Caco-2 (cell line): ENCODE measurements at regions not wholly inside any gene's neighbourhood (a gene's known extent, or its start where the extent isn't known, plus 50 kb on each side); places are given as distances from the start of the nearest gene placed in this dataset.

ENCODE experiments used
- BruUV-seq: library from RNA; stranded (reverse); fragments of 400-500 nt; replicated peaks from 2 replicates; lab custom pipeline; 2021; lab: Mats Ljungman, UMichigan
- CTCF ChIA-PET: fragments of 300-600 bp; sonication (Branson Sonifier 250); formaldehyde crosslinking; loops from one replicate; lab custom pipeline; 2022; ENCODE audit warnings: antibody characterized with exemption; lab: Charles Lee
- POLR2A ChIA-PET: fragments of 300-600 bp; sonication (Branson Sonifier 250); formaldehyde crosslinking; loops from one replicate; lab custom pipeline; 2022; ENCODE audit warnings: antibody characterized with exemption; lab: Charles Lee
- DNase-seq, 2 experiments: peaks; one replicate each; pipeline versions ENCODE4 v3.0.0 to v3.0.0-alpha.2; 2020 to 2022
- H3K27me3 ChIP-seq: replicated peaks from 2 replicates; pipeline ENCODE4 v1.6.0; 2011; ENCODE audit warnings: low read length; ENCODE audit not compliant: control insufficient read depth, insufficient read depth
- H3K36me3 ChIP-seq: 2 replicates; pipeline ENCODE4 v1.5.1; 2011; ENCODE audit warnings: low read length; ENCODE audit not compliant: control insufficient read depth, insufficient read depth
- H3K4me1 ChIP-seq: fragments of 250-450 bp; sonication (Bioruptor Pico); 2 replicates; pipeline ENCODE4 v1.5.1; 2020; ENCODE audit warnings: mild to moderate bottlenecking
- H3K4me3 ChIP-seq: 2 replicates; pipeline ENCODE4 v1.5.1; 2011; ENCODE audit warnings: low read depth, mild to moderate bottlenecking, control low read depth, low read length
- H3K9me3 ChIP-seq: fragments of 250-450 bp; sonication (Bioruptor Pico); 2 replicates; pipeline ENCODE4 v1.5.1; 2020; ENCODE audit warnings: mild to moderate bottlenecking, moderate library complexity
- H3K27ac Mint-ChIP-seq: one replicate; pipeline ENCODE4 v1.8.0; 2022; ENCODE audit warnings: mixed read lengths; ENCODE audit not compliant: unreplicated experiment
- H3K27me3 Mint-ChIP-seq: one replicate; pipeline ENCODE4 v1.8.0; 2022; ENCODE audit warnings: mixed read lengths; ENCODE audit not compliant: insufficient read depth, unreplicated experiment
- H3K36me3 Mint-ChIP-seq: one replicate; pipeline ENCODE4 v1.8.0; 2022; ENCODE audit warnings: mild to moderate bottlenecking, mixed read lengths; ENCODE audit not compliant: insufficient read depth, unreplicated experiment
- H3K4me1 Mint-ChIP-seq: one replicate; pipeline ENCODE4 v1.8.0; 2022; ENCODE audit warnings: low read depth, mixed read lengths; ENCODE audit not compliant: unreplicated experiment
- H3K4me3 Mint-ChIP-seq: one replicate; pipeline ENCODE4 v1.8.0; 2022; ENCODE audit warnings: mild to moderate bottlenecking, moderate library complexity, mixed read lengths; ENCODE audit not compliant: unreplicated experiment
- H3K9me3 Mint-ChIP-seq: one replicate; pipeline ENCODE4 v1.8.0; 2022; ENCODE audit warnings: mixed read lengths; ENCODE audit not compliant: unreplicated experiment
- intact Hi-C: fragments of 100-400 bp; cut with micrococcal nuclease; formaldehyde crosslinking; loops from one replicate; pipeline ENCODE4 v1.10.0; 2022; ENCODE audit not compliant: unreplicated experiment
- TF ChIP-seq, protein P1 (sequence below), 2 experiments: fragments of 200-600 bp in 1 of 2; IDR thresholded peaks; 1 replicate in 1 of 2; 2 replicates in 1 of 2; pipeline versions ENCODE4 v1.5.1 to v1.8.0; 2011 to 2022; ENCODE audit warnings: antibody characterized with exemption in 1 of 2, control low read depth in 1 of 2, inconsistent platforms in 1 of 2, low read depth in 1 of 2, low read length in 1 of 2, mild to moderate bottlenecking in 1 of 2, moderate library complexity in 1 of 2; ENCODE audit not compliant: insufficient read depth in 1 of 2, severe bottlenecking in 1 of 2, unreplicated experiment in 1 of 2

DNA sequence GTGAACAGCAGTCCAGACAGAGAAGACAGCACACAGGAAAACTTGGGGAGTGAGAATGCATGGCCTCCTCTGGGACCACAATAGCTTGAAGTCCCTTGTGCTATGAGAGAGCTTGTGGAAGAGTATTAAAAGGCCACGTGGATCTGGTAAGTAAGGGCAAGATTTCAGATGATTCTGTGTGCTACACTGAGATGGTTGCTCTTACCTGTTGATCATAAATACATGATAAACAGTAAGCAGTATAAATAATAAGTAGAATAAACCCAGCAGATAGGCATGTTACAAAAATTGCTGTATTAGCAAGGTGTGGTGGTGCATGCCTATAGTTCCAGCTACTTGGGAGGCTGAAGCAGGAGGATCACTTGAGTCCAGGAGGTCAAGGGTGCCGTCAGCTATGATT, 150.4 kb upstream of the ZC3H11B start:
- Histone ChIP-seq H3K4me3 (no peak overlapping the region), H3K9me3 (no peaks in the 10 kb centered on the region), H3K4me1 (no peaks in the 10 kb centered on the region), H3K36me3 (no peaks in the 10 kb centered on the region), H3K27me3 (no peaks in the 10 kb centered on the region)
- BruUV-seq, result no TSS peak
- no peaks in the 10 kb centered on the region for H3K36me3 Mint-ChIP-seq
- no peak overlapping the region for H3K27ac Mint-ChIP-seq
- TF ChIP-seq, protein P1, sequence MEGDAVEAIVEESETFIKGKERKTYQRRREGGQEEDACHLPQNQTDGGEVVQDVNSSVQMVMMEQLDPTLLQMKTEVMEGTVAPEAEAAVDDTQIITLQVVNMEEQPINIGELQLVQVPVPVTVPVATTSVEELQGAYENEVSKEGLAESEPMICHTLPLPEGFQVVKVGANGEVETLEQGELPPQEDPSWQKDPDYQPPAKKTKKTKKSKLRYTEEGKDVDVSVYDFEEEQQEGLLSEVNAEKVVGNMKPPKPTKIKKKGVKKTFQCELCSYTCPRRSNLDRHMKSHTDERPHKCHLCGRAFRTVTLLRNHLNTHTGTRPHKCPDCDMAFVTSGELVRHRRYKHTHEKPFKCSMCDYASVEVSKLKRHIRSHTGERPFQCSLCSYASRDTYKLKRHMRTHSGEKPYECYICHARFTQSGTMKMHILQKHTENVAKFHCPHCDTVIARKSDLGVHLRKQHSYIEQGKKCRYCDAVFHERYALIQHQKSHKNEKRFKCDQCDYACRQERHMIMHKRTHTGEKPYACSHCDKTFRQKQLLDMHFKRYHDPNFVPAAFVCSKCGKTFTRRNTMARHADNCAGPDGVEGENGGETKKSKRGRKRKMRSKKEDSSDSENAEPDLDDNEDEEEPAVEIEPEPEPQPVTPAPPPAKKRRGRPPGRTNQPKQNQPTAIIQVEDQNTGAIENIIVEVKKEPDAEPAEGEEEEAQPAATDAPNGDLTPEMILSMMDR (IDR thresholded peaks at IDR 0.05; ENCODE audit: insufficient read depth in 1 of 2, low read depth in 1 of 2, low read length in 1 of 2, severe bottlenecking in 1 of 2, unreplicated experiment in 1 of 2), result no peak
- no peak for DNase-seq
- intact Hi-C loops, result no loop called here
- ChIA-PET POLR2A (no interaction called here), CTCF (no interaction called here)
- H3K27me3 Mint-ChIP-seq, result peaks cover 21% of the 10 kb centered on the region
- no peak overlapping the region for H3K4me3 Mint-ChIP-seq
- no peaks in the 10 kb centered on the region for H3K9me3 Mint-ChIP-seq
- H3K4me1 Mint-ChIP-seq, result no peaks in the 10 kb centered on the region

DNA sequence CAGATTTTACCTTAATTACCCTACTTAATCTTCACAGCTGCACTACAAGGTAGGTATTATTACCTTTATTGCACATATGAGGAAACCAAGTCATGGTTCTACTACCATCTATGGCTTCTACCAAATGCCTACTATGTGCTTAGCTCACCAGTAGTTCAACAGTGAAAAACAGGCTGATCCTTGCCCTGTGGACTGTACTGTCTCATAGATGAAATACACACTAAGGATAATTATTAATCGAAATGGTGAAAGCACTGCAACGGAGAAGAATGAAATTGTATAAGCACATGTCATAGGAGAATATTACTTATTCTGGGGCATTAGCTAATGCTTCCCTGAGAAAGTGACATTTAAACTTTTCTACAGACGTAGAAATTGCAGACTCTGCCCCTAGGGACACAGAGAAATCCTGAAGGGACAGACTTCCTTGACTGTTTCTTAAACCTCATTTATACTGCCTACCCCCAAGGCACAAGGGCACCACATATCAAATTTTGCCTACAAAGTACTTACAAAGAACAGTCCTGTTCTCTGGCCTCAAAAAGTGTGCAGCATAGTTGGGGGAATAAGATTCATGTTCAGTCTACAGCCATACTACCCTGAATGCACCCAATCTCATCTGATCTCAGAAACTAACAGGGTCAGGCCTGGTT, 148.4 kb upstream of the ZC3H11B start:
- Mint-ChIP-seq H3K9me3 (no peaks in the 10 kb centered on the region), H3K4me1 (no peaks in the 10 kb centered on the region), H3K4me3 (no peak overlapping the region), H3K27me3 (peaks cover 19% of the 10 kb centered on the region), H3K27ac (no peak overlapping the region), H3K36me3 (no peaks in the 10 kb centered on the region)
- no peak for DNase-seq
- TF ChIP-seq, protein P1 (IDR thresholded peaks at IDR 0.05; ENCODE audit: insufficient read depth in 1 of 2, low read depth in 1 of 2, low read length in 1 of 2, severe bottlenecking in 1 of 2, unreplicated experiment in 1 of 2), result no peak
- ChIA-PET CTCF (no interaction called here), POLR2A (no interaction called here)
- Histone ChIP-seq H3K27me3 (no peaks in the 10 kb centered on the region), H3K4me1 (no peaks in the 10 kb centered on the region), H3K9me3 (no peaks in the 10 kb centered on the region), H3K4me3 (no peak overlapping the region), H3K36me3 (no peaks in the 10 kb centered on the region)
- intact Hi-C loops, result no loop called here
- no TSS peak for BruUV-seq

DNA sequence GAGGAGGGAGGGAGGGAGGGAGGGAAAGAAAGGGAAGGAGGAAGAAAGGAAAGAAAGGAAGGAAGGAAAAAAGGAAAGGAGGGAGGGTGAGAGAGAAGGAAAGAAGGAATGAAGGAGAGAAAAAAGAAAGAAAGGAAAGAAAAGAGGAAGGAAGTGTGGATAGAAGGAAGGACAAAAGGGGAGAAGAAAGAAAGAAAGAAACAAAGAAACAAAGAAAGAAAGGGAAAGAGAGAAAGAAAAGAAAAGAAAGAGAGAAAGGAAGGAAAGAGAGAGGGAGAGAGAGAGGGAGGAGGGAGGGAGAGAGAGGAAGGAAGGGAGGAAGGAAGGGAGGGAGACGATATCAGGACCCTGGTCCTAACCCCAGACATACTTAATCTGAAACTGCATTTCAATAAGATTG, 146.2 kb upstream of the ZC3H11B start:
- Mint-ChIP-seq H3K27ac (no peak overlapping the region), H3K4me3 (no peak overlapping the region), H3K4me1 (no peaks in the 10 kb centered on the region), H3K9me3 (no peaks in the 10 kb centered on the region), H3K36me3 (no peaks in the 10 kb centered on the region), H3K27me3 (peaks cover 13% of the 10 kb centered on the region)
- H3K27me3 ChIP-seq, result no peaks in the 10 kb centered on the region
- H3K36me3 ChIP-seq, result no peaks in the 10 kb centered on the region
- no peaks in the 10 kb centered on the region for H3K9me3 ChIP-seq
- ChIA-PET POLR2A (no interaction called here), CTCF (no interaction called here)
- intact Hi-C loops, result no loop called here
- no peaks in the 10 kb centered on the region for H3K4me1 ChIP-seq
- H3K4me3 ChIP-seq, result no peak overlapping the region
- TF ChIP-seq, protein P1 (IDR thresholded peaks at IDR 0.05; ENCODE audit: insufficient read depth in 1 of 2, low read depth in 1 of 2, low read length in 1 of 2, severe bottlenecking in 1 of 2, unreplicated experiment in 1 of 2), result no peak
- BruUV-seq, result no TSS peak
- no peak for DNase-seq
